NK-92 treated with Interleukin-12 subunit alpha and Interleukin-12 subunit beta, amount 100 ng/mL, for 24 hours (cell line): ENCODE measurements at regions not wholly inside any gene's neighbourhood (a gene's known extent, or its start where the extent isn't known, plus 50 kb on each side); places are given as distances from the start of the nearest gene placed in this dataset.

ENCODE experiments used
- DNase-seq: peaks from one replicate; lab custom pipeline; 2025; lab: John Stamatoyannopoulos, UW

DNA sequence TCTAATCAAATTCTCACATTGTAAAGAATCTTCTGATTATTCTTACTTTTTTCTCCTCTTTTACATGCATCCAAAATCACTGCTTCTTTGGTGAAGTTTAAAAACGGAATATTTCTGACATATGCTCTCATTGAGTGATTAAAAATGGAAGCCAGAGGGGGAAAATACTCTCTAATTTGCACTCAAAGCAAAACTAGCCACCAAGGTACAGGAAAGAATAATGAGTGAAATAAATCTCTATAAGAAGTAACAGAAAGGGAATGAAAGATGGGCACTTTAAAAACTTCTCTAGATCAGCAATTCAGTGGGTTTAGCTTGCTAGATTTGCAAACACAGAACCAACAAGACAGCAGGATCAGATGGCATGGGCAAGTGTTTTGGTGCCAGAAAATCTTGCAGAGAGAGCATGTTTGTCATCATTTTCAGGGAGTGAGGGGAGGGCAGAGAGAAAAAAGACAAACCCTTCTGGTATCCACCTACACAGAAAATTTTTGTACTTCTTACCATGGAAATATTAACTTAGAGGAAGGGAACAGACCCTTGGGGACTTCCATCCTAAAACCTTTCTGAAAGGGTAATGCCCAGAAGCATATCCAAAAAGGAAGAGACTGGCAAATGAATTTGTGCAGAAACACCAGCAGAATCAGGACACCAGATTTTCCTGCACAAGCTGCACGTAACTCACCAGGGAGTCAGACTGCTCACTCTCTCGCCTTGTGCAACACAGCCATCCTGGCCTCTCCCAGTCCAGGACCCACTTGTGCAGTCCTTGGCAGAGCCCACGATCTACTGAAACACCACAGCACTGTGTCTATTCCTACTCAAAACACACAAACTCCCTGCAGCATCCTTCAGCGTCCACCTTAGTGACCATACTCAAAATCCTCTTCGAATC is 270.2 kb upstream of the PRDM1 start:
- DNase-seq = no peak

DNA sequence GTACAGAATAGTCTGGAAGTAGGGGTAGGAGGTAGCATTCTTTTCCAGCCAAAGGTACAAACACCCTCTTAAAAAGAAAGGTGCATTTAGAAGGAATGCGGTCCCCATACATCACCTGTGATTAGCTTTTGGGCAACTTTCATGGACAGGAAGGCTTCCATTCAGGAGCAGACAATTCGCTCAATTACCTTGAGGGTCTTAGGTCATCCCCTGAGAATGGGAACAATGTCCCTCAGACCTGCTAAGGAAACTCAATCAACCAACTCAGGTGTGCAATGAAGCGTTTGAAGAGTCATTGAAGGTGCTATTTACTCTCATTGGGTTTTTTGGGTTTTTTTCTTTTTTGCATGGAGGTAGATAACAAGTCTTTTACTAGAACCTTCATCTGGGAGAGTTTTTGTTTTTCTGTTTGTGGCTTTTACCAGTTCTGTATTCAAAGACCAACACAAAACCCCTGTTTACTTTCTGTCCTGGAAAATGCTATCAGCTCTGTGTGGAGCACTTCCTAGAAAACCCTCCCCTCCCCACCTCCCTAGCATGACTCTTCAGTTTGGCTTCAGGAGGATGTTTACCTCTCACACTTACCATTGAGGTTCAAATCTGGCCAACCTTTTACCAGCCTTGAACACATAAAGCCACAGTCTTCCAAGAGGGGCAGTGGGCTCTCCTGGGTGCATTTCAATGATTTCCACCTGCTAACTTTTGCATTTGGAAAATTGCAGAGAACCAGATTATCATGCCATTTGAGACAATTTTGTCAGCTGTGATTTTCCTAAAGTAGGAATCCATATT is 271.2 kb upstream of the PRDM1 start:
- no peak for DNase-seq

DNA sequence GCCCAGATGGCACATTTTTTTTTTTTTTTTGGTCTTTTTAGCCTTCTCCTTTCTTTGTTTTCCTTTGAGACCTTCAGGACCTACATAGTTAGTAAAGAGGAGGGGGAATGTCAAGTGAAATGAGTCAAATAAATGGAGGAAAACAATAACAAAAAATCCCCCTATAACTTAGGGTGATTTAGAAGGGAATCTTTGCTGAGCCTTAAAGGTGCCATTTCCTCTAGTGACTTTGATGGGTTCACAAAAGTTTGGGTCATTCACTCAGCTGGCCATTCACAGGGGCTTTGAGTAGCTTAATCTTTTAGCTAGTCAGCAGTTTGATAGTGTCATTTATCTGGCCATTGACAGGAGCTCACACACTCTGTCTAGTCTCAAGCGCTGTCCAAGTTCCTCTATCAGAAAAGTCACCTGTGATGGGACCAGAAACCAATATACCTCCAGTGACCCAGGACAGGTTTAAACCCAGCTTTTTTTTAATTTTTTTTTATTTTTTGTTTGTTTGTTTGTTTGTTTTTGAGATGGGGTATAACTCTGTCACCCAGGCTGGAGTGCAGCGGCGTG is 275.1 kb upstream of the PRDM1 start:
- DNase-seq = no peak

DNA sequence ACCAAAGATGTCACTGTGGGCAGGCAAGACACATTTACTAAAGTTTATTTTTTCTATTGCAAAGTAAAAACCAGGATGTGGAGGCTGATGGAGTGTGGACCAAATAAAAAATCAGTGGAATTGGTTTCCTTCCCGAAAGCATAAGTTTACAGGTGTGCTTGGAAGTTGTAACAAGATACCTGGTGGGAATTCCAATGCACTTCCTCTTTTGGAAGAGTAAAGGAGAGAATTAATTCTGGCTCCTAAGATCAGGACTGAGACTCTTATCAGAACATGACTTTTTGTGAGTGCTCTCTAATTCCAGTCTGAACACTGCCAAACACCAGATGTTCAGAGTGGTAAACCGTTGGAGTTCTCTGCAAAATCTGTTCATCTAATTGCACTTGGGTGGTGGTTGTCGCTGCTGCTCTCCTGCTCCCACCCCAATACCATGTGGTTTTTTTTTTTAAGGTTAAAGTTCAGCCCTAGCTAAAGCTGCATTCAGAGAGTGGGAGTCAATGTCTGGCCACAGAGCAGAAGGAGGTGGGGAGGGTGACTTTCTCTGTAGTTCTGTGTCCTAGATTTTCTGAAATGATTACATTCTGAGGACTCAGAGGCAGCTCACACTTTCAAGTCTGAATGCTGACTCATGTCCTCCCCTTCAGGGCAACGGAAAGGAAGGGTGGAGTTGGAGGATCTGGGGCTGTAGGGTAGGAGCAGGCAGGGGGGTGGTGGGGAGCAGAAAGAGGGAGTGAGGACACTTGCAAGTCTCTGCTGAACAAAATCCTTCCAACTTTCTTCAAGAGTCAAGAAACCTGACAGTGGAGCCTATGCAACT is 275.8 kb upstream of the PRDM1 start:
- DNase-seq = peak; percentile 70

DNA sequence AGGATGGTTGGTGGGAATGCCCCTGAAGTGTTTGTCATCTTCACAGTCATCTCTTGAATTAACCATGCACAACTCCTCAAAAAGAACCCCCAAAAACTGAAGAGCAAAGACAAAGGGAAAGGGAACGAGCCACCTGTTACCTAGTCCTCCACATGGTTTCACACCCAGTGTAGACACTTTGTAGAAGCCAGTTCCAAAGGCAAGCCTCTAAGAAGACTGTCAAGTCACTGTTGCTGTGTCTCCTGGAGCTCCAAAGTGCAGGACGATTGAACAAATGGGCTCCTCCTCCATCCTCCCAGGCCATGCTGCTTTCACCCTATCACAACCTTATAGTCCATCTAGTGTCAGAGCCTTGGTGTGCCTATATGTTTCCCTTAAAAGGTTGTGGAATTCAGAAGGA is 277.6 kb upstream of the PRDM1 start:
- no peak for DNase-seq

DNA sequence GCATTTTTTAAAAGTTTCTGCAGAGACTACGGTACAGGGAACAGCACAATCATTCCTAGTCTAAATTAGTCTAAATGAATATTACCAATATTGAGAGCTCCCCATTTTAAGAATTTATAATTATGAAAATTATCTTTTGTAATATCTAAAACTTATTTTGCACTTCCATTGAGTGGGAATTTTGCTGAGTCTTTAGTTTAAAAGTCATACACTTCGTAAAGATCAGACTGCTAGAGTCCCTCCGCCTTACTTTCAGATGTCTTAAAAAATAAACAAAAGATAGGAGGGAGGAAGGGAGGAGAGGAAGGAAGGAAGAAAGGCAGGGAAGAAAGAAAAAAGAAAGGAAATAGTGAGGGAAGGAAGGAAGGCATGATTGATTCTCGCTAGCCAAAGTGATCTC is 278.2 kb upstream of the PRDM1 start:
- no peak for DNase-seq

DNA sequence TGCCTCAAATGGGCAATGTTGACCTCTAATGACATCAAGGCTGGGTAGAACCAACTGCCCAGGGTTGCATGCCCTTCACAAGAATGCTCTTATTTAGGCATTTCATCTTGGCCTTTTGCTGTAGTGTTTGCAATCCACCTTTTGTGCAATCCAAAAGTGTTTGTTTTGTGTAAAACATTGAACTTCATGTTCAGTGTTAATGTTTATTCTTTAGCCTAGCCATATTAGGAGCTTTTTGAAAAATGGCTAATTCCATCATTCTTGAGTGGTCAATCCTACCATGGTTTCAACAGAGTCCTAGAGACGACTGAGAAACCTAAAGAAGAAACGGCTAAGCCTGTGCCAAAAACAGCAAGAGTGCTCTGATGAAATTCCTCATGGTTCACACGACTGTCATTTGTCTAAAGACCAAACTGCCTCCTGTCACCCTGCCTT is 279.6 kb upstream of the PRDM1 start:
- DNase-seq = no peak

DNA sequence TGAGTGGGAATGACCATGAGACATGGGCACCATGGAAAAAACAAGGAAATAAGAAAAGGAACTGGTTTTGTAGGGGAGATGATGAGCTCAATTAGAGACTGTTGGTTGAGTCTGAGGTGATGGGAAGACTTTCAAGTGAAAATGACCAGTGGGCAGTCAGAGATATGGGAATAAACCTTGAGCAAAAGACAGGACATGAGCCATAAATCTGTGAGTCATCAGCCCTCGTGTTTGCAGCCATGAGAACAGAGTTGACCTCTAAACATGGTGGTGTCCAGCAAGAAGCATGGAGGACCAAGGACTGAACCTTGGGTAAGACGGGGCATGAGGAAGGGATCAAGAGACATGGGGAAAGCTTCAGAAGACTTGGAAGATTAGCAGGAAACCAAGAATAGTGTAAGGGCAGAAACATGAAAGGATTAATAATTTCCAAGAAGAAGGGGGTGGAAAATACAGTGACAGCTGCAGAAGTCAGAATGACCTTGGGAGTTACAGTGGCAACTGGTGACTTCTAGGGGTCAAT is 280.6 kb upstream of the PRDM1 start:
- no peak for DNase-seq

DNA sequence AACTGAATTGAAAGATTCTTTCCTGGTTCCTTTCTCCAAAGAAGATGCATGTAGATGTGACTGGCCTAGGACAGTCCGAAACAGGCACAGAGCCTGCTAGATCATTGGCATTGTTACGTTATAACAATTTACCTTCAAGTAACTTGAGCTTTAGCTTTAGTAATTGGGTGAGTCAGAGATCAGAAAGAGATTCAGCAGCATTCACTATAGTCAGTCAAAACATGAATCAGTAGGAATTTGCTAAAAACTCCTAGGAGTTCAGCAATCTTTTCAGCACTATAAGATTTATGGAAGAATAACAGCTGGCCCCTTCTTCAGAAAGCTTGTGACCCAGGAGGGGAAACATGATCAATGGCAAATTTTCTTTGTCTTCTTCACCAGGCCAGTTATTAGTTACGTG is 281.7 kb upstream of the PRDM1 start:
- no peak for DNase-seq

DNA sequence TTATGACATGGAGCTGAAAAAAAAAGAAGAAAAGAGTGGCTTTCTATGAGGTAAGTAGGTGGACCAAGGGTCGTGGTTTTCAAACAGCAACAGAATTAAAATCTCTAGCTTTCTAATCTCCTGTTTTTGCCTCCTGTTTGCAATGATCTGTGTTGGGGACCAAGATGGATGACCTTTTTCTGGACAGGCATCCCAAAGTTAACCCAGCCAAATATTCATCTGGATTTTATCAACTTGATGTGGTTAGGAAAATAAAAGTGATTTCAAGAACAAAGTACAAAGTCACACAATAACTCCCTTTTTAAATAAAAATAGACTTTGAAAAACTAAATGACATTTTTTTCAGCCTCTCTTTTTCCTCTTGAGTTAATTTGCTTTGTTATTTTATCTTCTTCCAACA is 282.1 kb upstream of the PRDM1 start:
- no peak for DNase-seq

DNA sequence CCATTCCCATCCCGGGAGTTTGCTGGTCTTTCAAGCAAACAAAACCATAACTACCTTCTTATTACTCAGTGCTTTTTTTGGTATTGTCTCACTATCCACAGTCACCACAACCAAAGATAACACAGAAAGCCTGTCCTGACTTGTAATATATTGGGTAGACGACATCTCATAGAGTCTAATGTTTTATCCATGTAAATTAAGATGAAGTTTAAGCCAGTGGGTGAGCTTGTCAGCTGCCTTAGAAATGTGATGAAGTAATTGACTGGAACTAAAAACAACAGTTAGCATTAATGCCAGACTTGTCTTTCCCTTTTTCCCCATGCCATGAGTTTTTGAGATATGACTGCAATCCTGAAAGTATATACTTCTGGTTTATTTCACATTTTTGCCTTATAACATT is 282.7 kb upstream of the PRDM1 start:
- DNase-seq = no peak

DNA sequence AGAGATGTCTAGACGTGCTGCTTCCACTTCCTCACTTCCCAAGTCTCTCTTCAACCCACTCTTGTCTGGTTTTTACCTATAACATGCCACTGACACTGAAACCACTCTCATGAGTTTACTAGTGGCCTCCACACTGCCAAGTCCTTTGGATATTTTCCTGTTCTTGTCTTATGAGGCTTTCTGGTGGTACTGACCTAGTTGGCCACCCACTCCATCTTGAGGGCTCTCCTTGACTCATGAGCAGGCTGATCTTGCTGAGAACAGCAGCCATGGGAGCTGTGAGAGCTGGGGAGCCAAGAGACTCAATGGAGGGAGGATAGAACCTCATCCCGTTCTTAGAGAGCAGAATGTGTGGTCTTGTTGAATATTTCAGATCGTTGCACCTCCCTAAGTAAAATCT is 283.4 kb upstream of the PRDM1 start:
- no peak for DNase-seq

DNA sequence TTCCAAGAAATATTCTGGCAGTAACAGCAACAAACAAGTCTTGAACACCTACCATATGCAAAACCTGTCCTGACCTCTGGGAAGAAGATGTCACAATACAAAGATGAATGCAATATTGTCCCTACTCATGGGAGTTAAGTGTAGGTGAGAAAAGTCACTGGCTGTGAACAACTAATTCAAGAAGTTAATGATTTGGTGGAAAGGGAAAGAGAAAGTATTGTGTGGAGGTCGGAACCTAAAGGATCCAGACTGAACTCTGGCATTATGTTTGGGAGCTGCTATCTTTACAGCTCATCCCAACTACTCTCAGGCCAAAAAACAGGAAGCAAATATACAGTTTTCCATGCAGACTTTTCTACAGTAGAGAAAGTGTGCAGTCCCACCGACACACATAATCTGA is 285.3 kb upstream of the PRDM1 start:
- DNase-seq = no peak

DNA sequence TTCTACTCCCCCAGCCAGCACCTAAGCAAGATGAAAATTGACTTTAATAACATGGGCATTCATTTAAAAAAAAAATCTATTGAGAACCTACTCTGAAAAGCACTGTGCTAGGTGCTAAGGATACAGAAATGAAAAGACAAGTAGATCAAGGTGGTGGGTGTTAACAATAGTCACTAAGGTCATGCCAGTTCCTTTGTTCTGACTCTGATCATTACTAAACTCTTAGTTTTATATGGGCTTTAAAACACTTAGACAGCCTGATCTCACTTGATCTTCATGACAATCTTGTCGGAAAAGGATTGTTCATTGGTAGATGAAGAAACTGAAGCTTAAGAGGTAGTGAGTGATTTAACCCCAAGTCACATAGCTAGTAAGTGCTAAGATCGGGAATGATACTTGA is 285.7 kb upstream of the PRDM1 start:
- DNase-seq = no peak

DNA sequence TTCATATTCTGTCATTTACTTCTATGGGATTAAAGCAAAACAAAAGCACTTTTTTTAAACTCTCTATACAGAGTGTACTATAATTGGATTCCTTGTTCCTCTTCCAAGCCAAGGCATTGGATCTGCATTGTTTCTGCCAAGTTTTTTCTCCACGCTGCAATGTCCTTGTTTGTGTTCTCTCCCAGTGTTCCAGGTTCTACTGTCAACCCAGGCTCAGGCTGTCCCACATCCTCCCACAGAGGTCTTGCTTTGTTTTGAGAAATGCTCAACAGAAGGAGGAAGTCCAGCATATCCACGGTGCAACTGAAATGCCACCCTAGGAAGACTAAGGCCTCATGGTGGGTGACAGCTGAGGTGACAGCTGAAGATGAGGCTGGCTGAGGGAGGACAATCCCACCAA is 287.1 kb upstream of the PRDM1 start:
- DNase-seq = no peak

DNA sequence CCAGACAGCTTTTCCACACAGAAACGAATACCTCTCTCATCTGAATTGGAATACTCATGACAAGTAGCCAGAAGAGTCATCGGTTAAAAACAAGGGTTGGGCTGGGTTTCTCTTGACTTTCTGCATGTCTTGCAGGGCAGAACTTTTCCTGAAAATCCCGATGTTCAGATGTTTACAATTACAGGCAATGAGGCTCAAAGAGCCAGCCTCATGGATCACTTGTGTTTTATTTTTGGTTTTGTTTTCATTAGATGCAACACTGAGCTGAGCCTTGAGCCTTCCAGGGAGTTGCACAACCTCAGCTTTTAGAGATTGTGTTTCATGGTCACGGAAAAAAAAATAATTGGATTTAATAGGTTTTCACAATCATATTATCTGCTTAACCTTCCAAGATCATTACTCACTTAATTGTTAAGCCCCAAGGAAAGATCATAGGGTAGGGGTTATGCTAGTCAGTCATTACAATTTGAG is 288.1 kb upstream of the PRDM1 start:
- DNase-seq = no peak

DNA sequence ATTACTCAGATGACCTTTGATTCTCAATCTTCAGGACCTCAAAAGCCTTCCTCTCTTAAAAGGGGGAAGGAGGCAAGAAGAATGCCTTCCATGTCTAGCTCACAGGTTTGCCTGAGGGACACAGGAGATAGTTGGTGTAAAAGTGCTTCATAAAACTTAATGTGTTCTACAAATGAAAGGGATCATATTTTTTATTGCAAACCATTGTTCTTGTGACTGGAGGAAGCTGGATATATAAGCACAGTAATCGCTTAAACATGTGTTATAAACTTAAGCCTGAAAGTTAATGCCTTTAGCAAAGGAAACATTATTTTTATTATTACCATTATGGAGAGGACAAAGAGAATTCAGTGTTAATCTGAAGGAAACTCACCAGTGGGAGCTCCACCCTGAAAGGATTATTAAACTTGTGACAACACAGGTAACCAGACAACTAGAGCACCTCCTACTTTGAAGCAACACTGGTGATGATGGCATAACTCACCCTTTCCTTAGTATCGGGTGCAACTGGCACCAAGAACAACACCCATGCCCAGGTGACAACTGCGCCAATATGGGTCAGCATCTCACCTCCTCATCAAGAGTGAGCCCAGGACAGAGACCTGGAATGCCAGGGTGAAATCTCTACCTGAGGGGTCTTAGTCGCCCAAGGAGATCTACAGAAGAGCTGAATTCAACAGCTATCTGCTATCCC is 288.7 kb upstream of the PRDM1 start:
- DNase-seq = no peak

DNA sequence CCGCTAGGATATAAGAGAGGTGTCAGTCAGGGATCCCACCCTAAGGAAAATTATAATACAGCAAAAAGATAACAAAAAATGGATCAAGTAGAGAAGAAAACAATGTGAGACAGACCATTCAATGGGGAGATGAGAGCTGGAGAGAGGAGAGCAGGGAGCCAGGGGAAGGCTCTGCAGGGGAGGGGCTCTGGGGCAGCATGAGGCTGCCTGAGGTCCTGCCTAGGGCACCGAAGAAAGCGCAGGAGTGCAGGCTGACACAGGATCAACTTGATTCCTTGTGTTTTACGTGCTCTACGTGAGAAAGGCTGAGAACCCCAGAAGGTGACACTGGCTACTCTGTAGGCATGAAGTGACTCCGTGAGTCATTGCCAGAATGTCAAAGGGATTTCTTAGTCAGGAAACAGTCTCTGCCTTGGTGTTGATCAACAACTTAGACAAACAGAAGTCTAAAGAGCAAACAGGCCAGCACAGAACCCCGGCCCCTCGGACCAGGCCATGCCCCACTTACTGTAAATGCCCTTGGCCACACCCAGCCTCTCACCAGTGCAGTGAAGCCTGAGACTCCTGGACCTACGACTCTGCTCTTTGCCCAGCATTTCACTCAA is 290.1 kb upstream of the PRDM1 start:
- no peak for DNase-seq

DNA sequence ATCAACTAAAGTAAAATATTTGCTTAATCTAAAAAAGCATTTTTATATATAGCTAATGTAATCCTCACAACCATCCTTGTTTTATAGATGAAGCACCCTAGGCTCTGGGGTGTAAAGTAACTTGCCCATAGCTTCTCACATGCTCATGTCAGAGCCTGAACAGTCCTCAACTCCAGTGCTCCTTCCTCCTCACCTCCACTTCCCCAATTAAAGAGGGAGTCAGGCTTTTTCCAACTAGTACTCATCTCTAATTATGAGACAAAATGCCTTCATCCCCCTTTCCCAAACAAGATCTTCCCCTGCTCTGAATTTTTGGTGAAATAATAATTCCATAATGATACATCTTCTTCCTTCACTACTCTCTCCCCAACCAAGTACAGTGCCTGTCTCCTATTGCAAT is 290.8 kb upstream of the PRDM1 start:
- no peak for DNase-seq

DNA sequence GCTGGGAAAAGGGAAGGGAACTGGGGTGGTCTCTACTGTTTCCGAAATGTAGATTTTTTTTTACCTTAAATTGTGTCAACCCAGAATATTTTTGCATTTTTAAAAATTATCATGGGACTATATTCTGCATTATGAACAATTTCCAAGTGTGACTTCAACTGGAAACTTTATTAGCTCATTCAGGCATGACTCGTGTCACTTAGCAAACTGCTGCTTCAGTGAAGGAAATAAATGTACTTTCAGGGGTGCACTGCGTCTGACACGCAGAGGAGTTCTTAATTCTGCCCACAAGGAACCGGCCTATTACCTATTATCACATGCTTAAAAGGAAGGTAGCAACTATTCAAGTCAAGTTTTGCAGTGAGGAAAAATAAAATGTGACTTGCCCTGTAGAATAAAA is 291.3 kb upstream of the PRDM1 start:
- DNase-seq = no peak

DNA sequence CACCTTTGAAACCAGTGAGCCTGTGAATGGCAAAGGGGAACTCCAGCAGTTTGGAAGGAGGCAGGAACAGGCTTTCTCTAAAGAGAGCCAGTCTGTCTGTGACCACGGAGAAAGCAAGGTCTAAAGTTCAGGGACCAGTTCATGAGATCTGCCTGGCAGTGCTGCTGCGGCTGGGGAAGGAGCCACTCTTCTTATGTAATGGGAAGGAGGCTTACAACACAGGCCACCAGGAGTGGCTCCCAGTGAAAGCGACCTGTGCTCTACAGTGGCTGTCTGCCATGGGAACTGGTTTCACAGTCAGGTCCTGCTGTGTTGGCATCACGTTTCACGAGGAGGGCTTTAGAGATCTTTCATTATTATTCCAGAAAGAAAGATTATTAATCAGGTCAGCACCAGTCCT is 291.9 kb upstream of the PRDM1 start:
- DNase-seq = no peak
